Smooth muscle cell of the brain vasculature (primary cell): ENCODE measurements at regions not wholly inside any gene's neighbourhood (a gene's known extent, or its start where the extent isn't known, plus 50 kb on each side); places are given as distances from the start of the nearest gene placed in this dataset.

Source experiments
- DNase-seq: peaks from one replicate; pipeline ENCODE4 v3.0.0-alpha.2; 2012; ENCODE audit warnings: low read depth, low spot score

DNA sequence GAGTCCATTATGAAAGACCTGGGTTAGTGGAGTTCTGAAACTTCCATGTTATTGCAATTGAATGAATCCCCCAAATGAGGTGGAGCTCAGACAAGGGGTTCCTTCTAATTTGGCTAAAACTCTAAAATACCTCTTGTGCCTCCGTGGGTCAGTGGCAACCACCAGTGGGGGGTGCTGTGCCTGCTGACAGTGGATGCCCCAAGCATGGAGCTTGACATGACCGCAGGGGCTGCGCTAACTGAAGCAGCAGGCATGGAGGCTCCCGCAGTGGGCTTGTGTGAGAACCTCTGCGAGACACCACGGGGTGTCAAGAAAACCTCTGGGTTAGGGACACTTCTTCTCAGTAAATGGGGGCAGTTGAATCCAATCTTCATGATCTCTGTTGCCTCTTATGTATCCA lies 200.5 kb downstream of the DRD1 start:
- DNase-seq = no peak

GRCh38 chr5:175242207-175242606 lies 201.8 kb downstream of the DRD1 start:
- DNase-seq = no peak

DNA sequence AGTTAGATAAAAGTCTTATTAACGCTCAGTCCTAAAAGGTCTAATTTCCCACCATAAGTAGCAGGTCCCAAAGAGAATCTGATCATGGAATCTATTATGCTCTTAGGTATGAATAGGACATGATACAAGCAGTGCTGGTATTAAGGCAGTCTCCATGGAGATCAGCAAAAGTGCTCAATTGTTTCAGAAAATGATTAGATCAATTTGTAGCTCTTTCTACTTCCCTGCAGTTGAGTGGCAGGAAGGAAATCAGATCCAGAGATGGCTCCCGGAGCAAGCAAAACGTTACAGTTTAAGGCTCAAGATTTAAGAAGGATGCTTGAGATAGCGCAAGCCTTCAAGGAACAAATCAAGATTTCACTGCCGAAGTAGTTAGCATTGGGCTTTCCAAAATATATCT lies 205.7 kb downstream of the DRD1 start:
- DNase-seq = no peak

GRCh38 chr5:175236176-175236575 lies 207.8 kb downstream of the DRD1 start:
- DNase-seq = no peak

- DNase-seq = no peak
Measured at GRCh38 chr5:175235251-175235960, 208.6 kb downstream of the DRD1 start.

DNA sequence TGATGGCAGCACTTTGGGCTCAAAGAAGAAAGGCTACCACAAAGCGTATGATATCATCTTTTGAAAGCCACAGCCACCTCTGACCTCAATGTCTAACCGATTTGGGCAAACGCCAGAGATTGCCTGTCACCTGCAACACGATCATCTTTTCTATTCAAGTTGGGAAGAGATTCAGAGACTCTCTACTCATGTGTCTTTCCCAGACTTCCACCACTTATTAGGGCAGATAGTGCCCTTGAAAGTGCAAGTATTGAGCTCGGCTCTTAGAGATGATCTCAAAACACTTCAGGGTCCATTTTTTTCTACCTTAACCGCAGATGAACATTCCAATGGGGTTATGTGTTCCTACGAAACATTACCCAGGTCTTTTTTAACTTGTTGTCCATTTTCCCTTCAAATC lies 213.7 kb downstream of the DRD1 start:
- DNase-seq = no peak

DNA sequence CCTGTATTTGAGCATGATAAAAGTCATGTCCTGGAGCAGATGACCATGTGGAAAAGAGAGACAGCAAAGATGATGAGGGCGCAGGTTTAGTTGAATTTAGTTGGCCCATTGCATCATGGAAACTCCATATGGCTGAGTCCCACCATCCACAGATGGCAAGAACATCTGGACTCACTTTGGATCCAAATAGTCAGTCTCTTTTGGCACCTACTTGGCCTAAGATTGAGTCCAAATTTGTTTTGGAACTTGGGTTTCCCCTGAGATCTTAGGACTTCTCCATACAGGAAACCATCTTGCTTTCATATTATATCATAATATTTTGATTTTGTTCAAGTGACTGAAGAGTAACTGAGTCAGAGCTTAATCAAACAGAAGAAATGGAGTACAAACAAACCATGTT lies 217.5 kb downstream of the DRD1 start:
- DNase-seq = no peak

DNA sequence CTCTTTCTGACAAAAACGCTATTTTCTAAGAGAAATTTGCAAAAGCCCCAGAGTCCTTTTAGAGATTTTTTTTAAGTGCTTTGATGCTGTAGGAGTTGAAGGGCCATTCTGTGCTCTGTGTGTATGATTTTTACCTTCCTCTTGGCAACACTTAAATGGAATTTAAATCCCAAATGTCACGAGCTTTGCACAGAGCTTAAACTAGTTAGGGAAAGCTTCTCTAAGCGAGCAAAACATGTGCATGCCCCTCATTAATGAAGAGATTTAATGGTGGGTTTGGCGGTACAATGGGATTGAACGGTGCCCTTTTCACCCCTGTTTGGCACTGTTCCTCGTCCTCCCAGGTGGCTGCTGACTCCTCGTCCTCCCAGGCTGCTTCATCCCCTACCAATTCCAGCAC lies 220.7 kb downstream of the DRD1 start:
- DNase-seq = no peak

GRCh38 chr5:175222621-175223020 lies 221.4 kb downstream of the DRD1 start:
- no peak for DNase-seq

DNA sequence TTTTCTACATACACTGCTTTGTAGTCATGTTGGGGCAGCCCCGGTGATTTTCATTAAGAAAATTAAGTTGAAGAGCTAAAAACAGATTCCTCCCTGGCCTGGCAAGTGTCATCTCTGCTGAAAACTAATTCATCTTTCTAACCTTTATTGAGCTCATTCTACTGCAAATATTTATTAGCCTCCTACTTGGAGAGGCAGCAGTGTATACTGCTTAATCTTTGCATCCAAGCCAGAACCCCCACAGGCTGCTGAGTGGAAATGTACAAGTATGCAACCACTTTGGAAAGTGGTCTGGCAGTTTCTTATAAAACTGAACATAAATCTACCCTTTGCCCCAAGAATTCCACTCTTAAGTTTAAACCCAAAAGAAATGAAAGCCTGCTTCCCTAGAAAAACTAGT lies 223.4 kb downstream of the DRD1 start:
- DNase-seq = no peak

DNA sequence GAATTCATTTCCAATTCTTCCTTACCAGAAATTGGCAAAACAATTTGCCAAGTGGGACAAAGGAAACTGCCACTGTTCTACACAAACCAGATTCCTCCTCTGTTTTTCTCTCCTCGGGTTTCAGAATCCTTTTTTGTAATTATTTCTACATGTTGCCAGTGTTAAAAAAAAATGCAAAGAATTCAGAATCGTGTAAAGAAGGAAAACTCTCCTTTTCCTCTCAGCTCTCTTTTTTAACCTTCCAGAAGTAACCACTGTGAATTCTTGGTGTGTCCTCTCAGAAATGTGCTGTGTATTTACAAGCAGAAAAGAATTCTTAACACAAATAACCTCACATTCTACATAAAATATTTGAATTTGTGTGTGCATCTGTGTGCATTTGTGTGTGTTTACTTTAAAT lies 224.6 kb downstream of the DRD1 start:
- DNase-seq = no peak

DNA sequence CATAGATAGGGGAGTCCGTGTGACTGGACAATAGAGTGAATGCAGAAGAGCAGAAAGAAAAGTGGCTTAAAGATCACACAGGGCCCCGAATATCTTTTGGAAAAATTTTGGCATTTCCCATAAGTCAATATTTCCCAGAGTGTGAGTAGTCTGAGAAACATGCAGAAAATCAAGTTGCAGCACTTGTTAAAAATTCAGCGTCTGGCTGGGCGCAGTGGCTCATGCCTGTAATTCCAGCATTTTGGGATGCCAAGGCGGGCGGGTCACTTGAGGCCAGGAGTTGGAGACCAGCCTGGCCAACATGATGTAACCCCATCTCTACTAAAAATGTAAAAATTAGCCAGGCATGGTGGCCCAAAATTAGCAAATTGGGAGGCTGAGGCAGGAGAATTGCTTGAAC lies 227.0 kb downstream of the DRD1 start:
- no peak for DNase-seq

GRCh38 chr5:175215906-175216305 lies 228.1 kb downstream of the DRD1 start:
- no peak for DNase-seq

GRCh38 chr5:175214152-175214551 lies 229.8 kb downstream of the DRD1 start:
- peak; percentile 7 for DNase-seq

DNA sequence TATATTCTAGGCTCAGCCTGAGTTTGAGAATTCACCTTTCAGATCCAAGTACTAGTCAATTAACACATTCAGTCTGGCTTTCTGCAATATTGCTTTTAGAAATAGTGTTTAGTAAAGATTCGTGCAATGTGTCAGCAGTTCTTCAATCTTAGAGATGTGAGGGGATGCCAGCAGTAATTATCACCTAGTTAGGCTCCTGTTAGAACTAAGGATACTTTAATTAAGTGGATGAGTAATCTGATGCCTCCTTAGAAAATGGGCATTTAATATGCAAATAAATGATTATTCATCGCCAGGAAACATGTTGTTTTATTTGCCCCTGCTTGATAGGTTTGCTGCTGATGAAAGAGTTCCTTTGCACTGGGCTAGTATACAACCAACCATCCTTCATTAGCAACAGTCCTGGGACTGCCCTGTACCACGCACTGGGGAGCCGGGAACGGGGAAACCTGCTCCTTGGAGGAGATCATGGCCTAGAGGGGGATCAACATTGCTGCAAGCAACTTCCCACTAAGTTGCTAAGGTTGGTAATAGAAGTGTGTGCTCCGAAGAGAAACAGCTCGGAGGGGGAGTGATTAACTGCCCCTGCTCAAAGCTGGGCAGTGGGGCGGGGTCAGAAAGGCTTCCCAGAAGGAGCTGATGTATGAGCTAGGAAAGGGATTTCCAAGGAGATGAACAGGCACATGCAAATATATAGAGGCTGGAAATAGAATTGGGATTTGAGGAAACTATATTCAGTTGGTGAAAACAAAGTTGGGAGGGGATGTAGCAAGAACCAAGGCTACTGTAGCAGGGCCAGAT lies 231.8 kb downstream of the DRD1 start:
- DNase-seq = no peak

DNA sequence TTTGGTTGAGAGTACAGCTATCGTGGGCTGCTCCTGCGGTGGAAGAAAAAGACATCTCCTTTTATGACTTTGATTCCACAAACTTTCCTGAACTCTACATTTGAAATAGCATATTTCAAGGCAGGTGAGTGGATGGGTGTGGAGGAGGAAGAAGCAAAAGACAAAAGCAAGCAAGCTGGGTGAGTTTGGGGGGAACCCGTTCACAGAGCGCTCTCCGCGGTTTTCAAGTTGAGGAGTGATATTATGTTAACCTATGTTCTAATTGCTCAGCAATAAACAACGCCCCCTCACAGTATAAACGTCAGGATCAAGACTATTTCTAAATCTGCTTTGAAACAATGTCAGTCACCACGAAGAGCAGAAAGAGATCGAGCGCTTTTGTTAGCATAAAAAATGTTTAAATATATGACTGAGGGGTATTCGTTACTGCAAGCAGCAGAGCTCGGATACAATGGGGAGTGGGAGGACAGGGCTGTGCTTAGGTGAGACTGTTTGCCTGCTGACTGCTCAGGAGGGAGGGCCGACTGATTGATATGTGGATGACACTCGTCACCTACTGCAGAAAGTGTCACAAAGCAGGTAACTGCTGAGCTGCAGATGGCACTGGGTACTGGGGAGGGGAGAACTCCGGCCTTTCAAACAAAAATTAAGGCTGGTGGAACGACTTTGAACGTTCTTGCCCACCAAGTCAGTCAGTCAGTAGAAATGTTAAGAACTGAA lies 236.5 kb downstream of the DRD1 start:
- no peak for DNase-seq

GRCh38 chr5:175206669-175207068 lies 237.3 kb downstream of the DRD1 start:
- DNase-seq = no peak

- DNase-seq = no peak
Measured at GRCh38 chr5:175202463-175203068, 241.4 kb downstream of the DRD1 start.

- DNase-seq = no peak
Measured at GRCh38 chr5:175201393-175201792, 242.6 kb downstream of the DRD1 start.

- no peak for DNase-seq
Measured at GRCh38 chr5:175195698-175196656, 248.0 kb downstream of the DRD1 start.

- no peak for DNase-seq
Measured at GRCh38 chr5:175181331-175181730, 262.7 kb downstream of the DRD1 start.
